ENCODE measurements at regions not wholly inside any gene's neighbourhood (a gene's known extent, or its start where the extent isn't known, plus 50 kb on each side); places are given as distances from the start of the nearest gene placed in this dataset.
A peak's percentile ranks its signal among the peaks of the same experiment; 100 is the strongest.

DNA sequence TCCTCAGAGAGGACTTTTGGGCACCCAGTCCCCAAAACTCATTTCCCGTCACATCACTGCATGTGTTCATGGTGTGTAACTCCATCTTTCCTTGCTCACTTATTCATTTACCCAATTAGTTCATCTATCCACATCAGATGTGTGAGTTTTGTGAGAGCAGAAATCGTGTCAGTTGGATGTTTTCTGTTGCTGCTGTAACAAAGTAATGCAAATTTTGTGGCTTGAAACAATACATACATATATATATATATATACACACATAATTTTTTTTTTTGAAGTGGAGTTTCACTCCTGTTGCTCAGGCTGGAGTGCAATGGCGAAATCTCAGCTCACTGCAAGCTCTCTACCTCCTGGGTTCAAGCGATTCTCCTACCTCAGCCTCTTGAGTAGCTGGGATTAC is 70.5 kb upstream of the BOD1 start:
- H3K9me3 ChIP-seq, result no peaks in the 10 kb centered on the region
- no peak for DNase-seq (ENCODE audit: low spot score)
- no peak overlapping the region for H3K27ac ChIP-seq
- H3K4me3 ChIP-seq, result no peak overlapping the region
- TF ChIP-seq, protein P1, sequence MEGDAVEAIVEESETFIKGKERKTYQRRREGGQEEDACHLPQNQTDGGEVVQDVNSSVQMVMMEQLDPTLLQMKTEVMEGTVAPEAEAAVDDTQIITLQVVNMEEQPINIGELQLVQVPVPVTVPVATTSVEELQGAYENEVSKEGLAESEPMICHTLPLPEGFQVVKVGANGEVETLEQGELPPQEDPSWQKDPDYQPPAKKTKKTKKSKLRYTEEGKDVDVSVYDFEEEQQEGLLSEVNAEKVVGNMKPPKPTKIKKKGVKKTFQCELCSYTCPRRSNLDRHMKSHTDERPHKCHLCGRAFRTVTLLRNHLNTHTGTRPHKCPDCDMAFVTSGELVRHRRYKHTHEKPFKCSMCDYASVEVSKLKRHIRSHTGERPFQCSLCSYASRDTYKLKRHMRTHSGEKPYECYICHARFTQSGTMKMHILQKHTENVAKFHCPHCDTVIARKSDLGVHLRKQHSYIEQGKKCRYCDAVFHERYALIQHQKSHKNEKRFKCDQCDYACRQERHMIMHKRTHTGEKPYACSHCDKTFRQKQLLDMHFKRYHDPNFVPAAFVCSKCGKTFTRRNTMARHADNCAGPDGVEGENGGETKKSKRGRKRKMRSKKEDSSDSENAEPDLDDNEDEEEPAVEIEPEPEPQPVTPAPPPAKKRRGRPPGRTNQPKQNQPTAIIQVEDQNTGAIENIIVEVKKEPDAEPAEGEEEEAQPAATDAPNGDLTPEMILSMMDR (IDR thresholded peaks at IDR 0.05), result no peak
- H3K36me3 ChIP-seq, result no peaks in the 10 kb centered on the region
- H3K27me3 ChIP-seq, result no peaks in the 10 kb centered on the region
- peaks cover 0 to 21% of the 10 kb centered on the region in 2 donors for H3K4me1 ChIP-seq

DNA sequence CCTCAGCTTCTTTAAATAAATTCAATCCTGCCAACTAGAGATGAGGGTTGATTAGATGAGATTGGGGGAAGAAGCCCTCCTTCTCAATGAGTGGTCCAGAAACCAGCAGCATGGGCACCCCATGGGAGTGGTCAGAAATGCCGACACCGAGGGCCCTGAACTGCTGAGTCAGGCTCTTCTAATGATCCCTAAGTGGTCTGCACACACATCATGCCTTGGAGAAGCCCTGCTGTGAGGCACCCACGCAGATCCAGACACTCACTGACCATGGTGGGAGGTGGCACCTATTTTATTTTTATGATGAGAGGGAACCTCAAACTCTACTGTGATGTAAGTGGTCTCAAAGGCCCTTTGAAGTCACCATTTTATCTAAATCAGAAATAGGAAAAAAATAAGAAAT is 72.3 kb upstream of the BOD1 start:
- Histone ChIP-seq H3K36me3 (no peaks in the 10 kb centered on the region), H3K9me3 (peaks cover 0 to 3% of the 10 kb centered on the region in 2 donors), H3K27me3 (no peaks in the 10 kb centered on the region), H3K4me3 (no peak overlapping the region), H3K4me1 (peaks cover 0 to 21% of the 10 kb centered on the region in 2 donors), H3K27ac (peak overlapping the region; percentile 57 to 76)
- TF ChIP-seq, protein P1 (IDR thresholded peaks at IDR 0.05), result no peak
- DNase-seq (ENCODE audit: low spot score), result no peak

DNA sequence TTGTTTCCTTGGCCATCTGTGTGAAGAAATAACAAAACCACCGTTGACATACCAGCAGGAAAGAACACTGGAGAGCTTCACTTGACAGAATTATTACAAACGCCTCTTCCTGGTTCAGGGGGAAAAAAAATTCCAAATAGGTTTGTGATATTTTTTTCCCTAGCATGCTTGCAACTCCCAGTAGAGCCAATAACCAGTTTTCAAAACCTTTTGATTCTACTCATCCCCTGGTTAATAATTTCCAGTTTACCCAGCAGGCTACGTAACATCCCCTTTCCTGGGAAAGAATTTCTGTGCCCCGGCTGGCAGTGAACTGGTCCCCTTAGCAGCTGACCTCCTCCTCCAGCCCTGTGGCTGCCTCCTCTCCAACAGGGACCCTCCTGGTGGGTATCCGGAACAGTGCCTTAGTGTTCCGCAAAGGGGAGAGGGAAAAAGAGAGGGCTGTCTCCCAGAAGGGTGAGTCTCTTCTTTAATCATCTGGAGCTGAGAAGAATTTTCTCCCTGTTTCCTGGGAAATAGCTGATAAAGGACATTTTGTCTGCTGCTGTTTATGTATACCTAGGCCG is 72.8 kb upstream of the BOD1 start:
- no peak for DNase-seq (ENCODE audit: low spot score)
- H3K4me3 ChIP-seq, result no peak overlapping the region
- H3K36me3 ChIP-seq, result no peaks in the 10 kb centered on the region
- TF ChIP-seq, protein P1 (IDR thresholded peaks at IDR 0.05), result no peak
- peaks cover 0 to 21% of the 10 kb centered on the region in 2 donors for H3K4me1 ChIP-seq
- peaks cover 0 to 3% of the 10 kb centered on the region in 2 donors for H3K9me3 ChIP-seq
- no peaks in the 10 kb centered on the region for H3K27me3 ChIP-seq
- H3K27ac ChIP-seq, result peak overlapping the region; percentile 57 to 76

DNA sequence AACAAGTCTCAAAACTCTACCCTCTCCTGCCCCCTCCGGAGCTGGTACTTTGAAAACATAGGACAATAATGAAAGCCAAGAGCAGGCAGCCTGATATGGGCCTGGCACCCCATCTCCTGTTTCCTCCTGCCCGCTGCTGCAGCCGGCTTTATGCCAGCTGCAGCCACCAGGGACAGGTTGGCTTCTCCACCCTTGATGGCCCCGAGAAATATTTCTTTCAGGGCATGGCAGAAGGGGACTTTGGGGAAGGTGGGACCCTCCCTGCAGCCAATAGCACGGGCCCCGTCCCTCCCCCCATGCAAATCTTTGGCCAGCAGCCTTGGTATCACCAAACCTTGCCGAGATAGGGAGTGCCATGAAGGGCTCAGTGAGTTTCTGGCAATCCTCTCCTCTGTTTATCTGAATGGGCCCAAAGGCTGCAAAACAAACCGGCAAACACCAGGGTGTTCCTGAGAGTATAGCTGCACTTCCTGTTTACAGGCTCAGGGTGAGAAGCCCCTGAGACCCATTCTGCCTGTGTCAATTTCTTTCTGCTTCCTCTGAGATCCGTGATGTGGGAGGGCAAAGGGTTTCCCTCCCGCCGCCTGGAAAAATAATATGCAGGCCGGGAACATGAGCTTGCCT is 73.4 kb upstream of the BOD1 start:
- H3K9me3 ChIP-seq, result peaks cover 0 to 3% of the 10 kb centered on the region in 2 donors
- no peak for DNase-seq (ENCODE audit: low spot score)
- TF ChIP-seq, protein P1 (IDR thresholded peaks at IDR 0.05), result no peak
- H3K4me1 ChIP-seq, result peaks cover 0 to 21% of the 10 kb centered on the region in 2 donors
- H3K4me3 ChIP-seq, result no peak overlapping the region
- H3K36me3 ChIP-seq, result no peaks in the 10 kb centered on the region
- peak overlapping the region; percentile 57 to 76 for H3K27ac ChIP-seq
- no peaks in the 10 kb centered on the region for H3K27me3 ChIP-seq

DNA sequence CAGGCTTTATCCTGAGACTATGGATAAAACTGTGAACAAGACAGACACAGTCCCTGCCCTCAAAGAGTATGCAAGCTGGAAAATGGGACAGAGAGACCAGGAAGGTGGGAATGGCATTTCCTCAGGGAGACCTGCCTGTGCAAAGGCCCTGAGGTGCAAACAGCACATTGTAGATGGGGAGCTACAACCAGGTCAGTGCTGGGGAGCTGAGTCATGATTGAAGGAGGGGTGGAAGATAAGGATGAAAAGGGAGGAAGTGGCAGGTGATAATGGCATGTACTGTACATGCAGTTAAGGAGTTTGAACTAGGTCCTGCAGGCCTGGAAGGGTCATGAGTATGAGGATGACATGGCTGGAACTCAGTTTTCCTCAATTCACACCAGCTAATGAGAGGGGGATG is 75.5 kb upstream of the BOD1 start:
- no peak overlapping the region for H3K27ac ChIP-seq
- H3K4me1 ChIP-seq, result peaks cover 0 to 21% of the 10 kb centered on the region in 2 donors
- TF ChIP-seq, protein P1 (IDR thresholded peaks at IDR 0.05), result no peak
- H3K27me3 ChIP-seq, result no peaks in the 10 kb centered on the region
- DNase-seq (ENCODE audit: low spot score), result no peak
- no peaks in the 10 kb centered on the region for H3K36me3 ChIP-seq
- H3K4me3 ChIP-seq, result no peak overlapping the region
- H3K9me3 ChIP-seq, result peaks cover 0 to 3% of the 10 kb centered on the region in 2 donors

All from right atrium auricular region (tissue), 2 donors.